ENCODE measurements at regions not wholly inside any gene's neighbourhood (a gene's known extent, or its start where the extent isn't known, plus 50 kb on each side); places are given as distances from the start of the nearest gene placed in this dataset.

GRCh38 chr11:95371153-95371552, 140.2 kb upstream of the SESN3 start:
- TF ChIP-seq CTCF (IDR thresholded peaks at IDR 0.05), result no peak
- TF ChIP-seq POLR2A (IDR thresholded peaks at IDR 0.05), result no peak

All from right lobe of liver (tissue), 4 donors.